ENCODE measurements at regions not wholly inside any gene's neighbourhood (a gene's known extent, or its start where the extent isn't known, plus 50 kb on each side); places are given as distances from the start of the nearest gene placed in this dataset.

DNA sequence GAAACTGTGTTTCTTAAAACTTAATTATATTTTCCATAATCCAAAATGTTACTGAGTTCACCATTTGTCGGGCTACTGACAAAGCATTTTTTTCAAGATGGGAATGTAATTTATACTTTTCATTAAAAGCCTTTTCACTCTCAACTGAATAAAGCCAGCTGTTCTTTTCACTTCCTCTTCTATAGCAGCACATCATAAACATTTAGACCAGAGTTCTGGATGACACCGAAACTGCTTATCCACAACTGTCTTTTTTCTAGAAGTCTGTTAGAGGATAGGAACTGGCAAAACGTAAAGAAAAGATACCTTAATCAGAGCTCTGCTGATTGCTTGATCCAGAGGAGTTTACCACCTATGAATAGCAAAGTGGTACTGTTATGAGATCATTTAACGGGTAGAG lies 594.7 kb downstream of the ADGRL2 start:
- Histone ChIP-seq H3K14ac (ENCODE audit: low read length) (no peak overlapping the region), H4K8ac (ENCODE audit: low read depth, low read length) (no peak overlapping the region), H2BK12ac (ENCODE audit: low read length) (no peak overlapping the region), H2BK15ac (ENCODE audit: low read length) (no peak overlapping the region), H3K4ac (ENCODE audit: low read length) (no peak overlapping the region), H3K79me1 (ENCODE audit: low read depth, low read length) (no peaks in the 10 kb centered on the region), H3K4me1 (ENCODE audit: control insufficient read depth in 2 of 2, insufficient read depth in 1 of 2, low read depth in 1 of 2, low read length in 2 of 2) (peaks cover 2 to 3% of the 10 kb centered on the region in 2 donors), H3K4me2 (ENCODE audit: insufficient read depth, low read length, poor library complexity, severe bottlenecking) (no peak overlapping the region), H2AFZ (ENCODE audit: low read length) (peak overlapping the region; percentile 10), H3K36me3 (replicated peaks in 1 of 2; ENCODE audit: control insufficient read depth in 2 of 2, insufficient read depth in 2 of 2, low read length in 2 of 2) (no peaks in the 10 kb centered on the region), H3K27ac (replicated peaks; ENCODE audit: low read length) (no peak overlapping the region), H3K9me3 (replicated peaks in 1 of 2; ENCODE audit: control insufficient read depth in 2 of 2, insufficient read depth in 1 of 2, low read depth in 1 of 2, low read length in 2 of 2) (peaks cover 0 to 4% of the 10 kb centered on the region in 2 donors), H2AK5ac (ENCODE audit: low read depth, low read length) (no peak overlapping the region), H2BK5ac (ENCODE audit: low read length) (no peak overlapping the region), H3K9ac (ENCODE audit: low read depth, low read length, poor library complexity) (no peak overlapping the region), H3K27me3 (ENCODE audit: control insufficient read depth in 3 of 3, insufficient read depth in 3 of 3, low read depth in 1 of 3, low read length in 3 of 3) (no peaks in the 10 kb centered on the region), H3K23ac (ENCODE audit: low read depth, low read length, poor library complexity) (no peak overlapping the region), H2BK120ac (ENCODE audit: low read depth, low read length) (no peak overlapping the region), H3K18ac (ENCODE audit: low read length) (no peak overlapping the region), H4K91ac (ENCODE audit: low read depth, low read length, poor library complexity) (no peak overlapping the region), H3K4me3 (ENCODE audit: low read length in 2 of 2) (no peak overlapping the region)
- DNase-seq (ENCODE audit: low spot score): no peak
- no CpG with 5 or more reads among the region's 4 CpGs for WGBS, 2 donors (ENCODE audit: extremely low coverage in 2 of 2, insufficient read length in 2 of 2, insufficient replicate concordance in 1 of 2)

- H3K14ac ChIP-seq (ENCODE audit: low read length): no peak overlapping the region
- H3K79me1 ChIP-seq (ENCODE audit: low read depth, low read length): no peaks in the 10 kb centered on the region
- no peak overlapping the region for H3K18ac ChIP-seq (ENCODE audit: low read length)
- no peaks in the 10 kb centered on the region for H3K27me3 ChIP-seq (ENCODE audit: control insufficient read depth in 3 of 3, insufficient read depth in 3 of 3, low read depth in 1 of 3, low read length in 3 of 3)
- peaks cover 0 to 4% of the 10 kb centered on the region in 2 donors for H3K9me3 ChIP-seq (replicated peaks in 1 of 2; ENCODE audit: control insufficient read depth in 2 of 2, insufficient read depth in 1 of 2, low read depth in 1 of 2, low read length in 2 of 2)
- H3K4me2 ChIP-seq (ENCODE audit: insufficient read depth, low read length, poor library complexity, severe bottlenecking): no peak overlapping the region
- H4K91ac ChIP-seq (ENCODE audit: low read depth, low read length, poor library complexity): no peak overlapping the region
- H2AFZ ChIP-seq (ENCODE audit: low read length): no peak overlapping the region
- WGBS, 2 donors (ENCODE audit: extremely low coverage in 2 of 2, insufficient read length in 2 of 2, insufficient replicate concordance in 1 of 2): no CpG with 5 or more reads among the region's 1 CpG
- no peak overlapping the region for H2AK5ac ChIP-seq (ENCODE audit: low read depth, low read length)
- no peak overlapping the region for H4K8ac ChIP-seq (ENCODE audit: low read depth, low read length)
- no peak overlapping the region for H3K9ac ChIP-seq (ENCODE audit: low read depth, low read length, poor library complexity)
- DNase-seq (ENCODE audit: low spot score): no peak
- H3K4ac ChIP-seq (ENCODE audit: low read length): no peak overlapping the region
- no peak overlapping the region for H2BK12ac ChIP-seq (ENCODE audit: low read length)
- H3K27ac ChIP-seq (replicated peaks; ENCODE audit: low read length): no peak overlapping the region
- no peak overlapping the region for H2BK120ac ChIP-seq (ENCODE audit: low read depth, low read length)
- H3K4me1 ChIP-seq (ENCODE audit: control insufficient read depth in 2 of 2, insufficient read depth in 1 of 2, low read depth in 1 of 2, low read length in 2 of 2): peaks cover 3 to 7% of the 10 kb centered on the region in 2 donors
- no peaks in the 10 kb centered on the region for H3K36me3 ChIP-seq (replicated peaks in 1 of 2; ENCODE audit: control insufficient read depth in 2 of 2, insufficient read depth in 2 of 2, low read length in 2 of 2)
- H2BK5ac ChIP-seq (ENCODE audit: low read length): no peak overlapping the region
- no peak overlapping the region for H3K23ac ChIP-seq (ENCODE audit: low read depth, low read length, poor library complexity)
- no peak overlapping the region for H3K4me3 ChIP-seq (ENCODE audit: low read length in 2 of 2)
- H2BK15ac ChIP-seq (ENCODE audit: low read length): no peak overlapping the region
Observed at GRCh38 chr1:82392946-82393345, 592.2 kb downstream of the ADGRL2 start.

GRCh38 chr1:82392513-82392912 lies 591.8 kb downstream of the ADGRL2 start:
- DNase-seq (ENCODE audit: low spot score): no peak
- H3K9me3 ChIP-seq (replicated peaks in 1 of 2; ENCODE audit: control insufficient read depth in 2 of 2, insufficient read depth in 1 of 2, low read depth in 1 of 2, low read length in 2 of 2): peaks cover 0 to 4% of the 10 kb centered on the region in 2 donors
- no peak overlapping the region for H3K18ac ChIP-seq (ENCODE audit: low read length)
- H3K4me2 ChIP-seq (ENCODE audit: insufficient read depth, low read length, poor library complexity, severe bottlenecking): no peak overlapping the region
- no peak overlapping the region for H3K23ac ChIP-seq (ENCODE audit: low read depth, low read length, poor library complexity)
- no peak overlapping the region for H2AK5ac ChIP-seq (ENCODE audit: low read depth, low read length)
- no peak overlapping the region for H2BK120ac ChIP-seq (ENCODE audit: low read depth, low read length)
- no peak overlapping the region for H2BK15ac ChIP-seq (ENCODE audit: low read length)
- no peak overlapping the region for H4K91ac ChIP-seq (ENCODE audit: low read depth, low read length, poor library complexity)
- H3K4ac ChIP-seq (ENCODE audit: low read length): no peak overlapping the region
- H2BK12ac ChIP-seq (ENCODE audit: low read length): no peak overlapping the region
- no peak overlapping the region for H2BK5ac ChIP-seq (ENCODE audit: low read length)
- no peak overlapping the region for H3K27ac ChIP-seq (replicated peaks; ENCODE audit: low read length)
- no peak overlapping the region for H2AFZ ChIP-seq (ENCODE audit: low read length)
- H3K27me3 ChIP-seq (ENCODE audit: control insufficient read depth in 3 of 3, insufficient read depth in 3 of 3, low read depth in 1 of 3, low read length in 3 of 3): no peaks in the 10 kb centered on the region
- H3K4me3 ChIP-seq (ENCODE audit: low read length in 2 of 2): no peak overlapping the region
- no peak overlapping the region for H4K8ac ChIP-seq (ENCODE audit: low read depth, low read length)
- H3K79me1 ChIP-seq (ENCODE audit: low read depth, low read length): no peaks in the 10 kb centered on the region
- H3K9ac ChIP-seq (ENCODE audit: low read depth, low read length, poor library complexity): no peak overlapping the region
- H3K14ac ChIP-seq (ENCODE audit: low read length): no peak overlapping the region
- peaks cover 3 to 7% of the 10 kb centered on the region in 2 donors for H3K4me1 ChIP-seq (ENCODE audit: control insufficient read depth in 2 of 2, insufficient read depth in 1 of 2, low read depth in 1 of 2, low read length in 2 of 2)
- H3K36me3 ChIP-seq (replicated peaks in 1 of 2; ENCODE audit: control insufficient read depth in 2 of 2, insufficient read depth in 2 of 2, low read length in 2 of 2): no peaks in the 10 kb centered on the region
- no CpG with 5 or more reads among the region's 2 CpGs for WGBS, 2 donors (ENCODE audit: extremely low coverage in 2 of 2, insufficient read length in 2 of 2, insufficient replicate concordance in 1 of 2)

DNA sequence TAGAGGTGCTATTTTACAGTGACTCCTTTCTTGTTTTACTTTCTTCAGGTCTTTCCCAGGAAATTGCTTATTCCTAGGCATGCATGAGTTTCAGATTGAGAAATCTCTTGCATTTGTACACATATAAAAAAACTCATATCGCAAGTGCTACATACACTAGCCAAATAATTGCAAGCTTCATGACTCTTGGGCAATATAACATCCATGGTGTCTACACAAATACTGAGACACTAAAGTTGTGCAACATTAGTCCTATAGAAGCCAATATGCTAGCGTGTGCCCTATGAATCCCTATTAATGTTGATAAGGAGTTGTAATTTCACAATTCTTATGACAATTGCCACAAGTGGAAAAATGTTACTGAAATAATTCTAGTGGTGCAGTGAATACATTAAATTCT lies 591.0 kb downstream of the ADGRL2 start:
- no CpG with 5 or more reads among the region's 2 CpGs for WGBS, 2 donors (ENCODE audit: extremely low coverage in 2 of 2, insufficient read length in 2 of 2, insufficient replicate concordance in 1 of 2)
- Histone ChIP-seq H2BK5ac (ENCODE audit: low read length) (no peak overlapping the region), H3K4ac (ENCODE audit: low read length) (no peak overlapping the region), H2BK120ac (ENCODE audit: low read depth, low read length) (no peak overlapping the region), H3K27me3 (ENCODE audit: control insufficient read depth in 3 of 3, insufficient read depth in 3 of 3, low read depth in 1 of 3, low read length in 3 of 3) (no peaks in the 10 kb centered on the region), H3K9ac (ENCODE audit: low read depth, low read length, poor library complexity) (no peak overlapping the region), H2AFZ (ENCODE audit: low read length) (no peak overlapping the region), H3K4me3 (ENCODE audit: low read length in 2 of 2) (no peak overlapping the region), H3K14ac (ENCODE audit: low read length) (no peak overlapping the region), H4K91ac (ENCODE audit: low read depth, low read length, poor library complexity) (no peak overlapping the region), H3K23ac (ENCODE audit: low read depth, low read length, poor library complexity) (no peak overlapping the region), H3K4me1 (ENCODE audit: control insufficient read depth in 2 of 2, insufficient read depth in 1 of 2, low read depth in 1 of 2, low read length in 2 of 2) (peaks cover 3 to 7% of the 10 kb centered on the region in 2 donors), H3K4me2 (ENCODE audit: insufficient read depth, low read length, poor library complexity, severe bottlenecking) (no peak overlapping the region), H3K79me1 (ENCODE audit: low read depth, low read length) (no peaks in the 10 kb centered on the region), H2BK15ac (ENCODE audit: low read length) (no peak overlapping the region), H3K9me3 (replicated peaks in 1 of 2; ENCODE audit: control insufficient read depth in 2 of 2, insufficient read depth in 1 of 2, low read depth in 1 of 2, low read length in 2 of 2) (peaks cover 0 to 2% of the 10 kb centered on the region in 2 donors), H2AK5ac (ENCODE audit: low read depth, low read length) (no peak overlapping the region), H3K36me3 (replicated peaks in 1 of 2; ENCODE audit: control insufficient read depth in 2 of 2, insufficient read depth in 2 of 2, low read length in 2 of 2) (no peaks in the 10 kb centered on the region), H2BK12ac (ENCODE audit: low read length) (no peak overlapping the region), H3K27ac (replicated peaks; ENCODE audit: low read length) (no peak overlapping the region), H3K18ac (ENCODE audit: low read length) (no peak overlapping the region), H4K8ac (ENCODE audit: low read depth, low read length) (no peak overlapping the region)
- DNase-seq (ENCODE audit: low spot score): no peak
